IMR-90 (cell line): ENCODE measurements at regions not wholly inside any gene's neighbourhood (a gene's known extent, or its start where the extent isn't known, plus 50 kb on each side); places are given as distances from the start of the nearest gene placed in this dataset.

Experiments used
- CEBPB ChIP-seq: IDR thresholded peaks from 2 replicates; pipeline ENCODE4 v1.6.1; 2012; ENCODE audit warnings: low read depth, low read length, improper control_type of control experiment
- CTCF ChIP-seq: conservative IDR thresholded peaks from 2 replicates; pipeline ENCODE4 v1.5.1; 2012; ENCODE audit warnings: mild to moderate bottlenecking, low read depth, low read length, improper control_type of control experiment
- MAFK ChIP-seq: IDR thresholded peaks from 2 replicates; pipeline ENCODE4 v1.6.1; 2012; ENCODE audit warnings: low read depth, low read length, improper control_type of control experiment
- MXI1 ChIP-seq: IDR thresholded peaks from 2 replicates; pipeline ENCODE4 v1.6.1; 2012; ENCODE audit warnings: low read depth, mild to moderate bottlenecking, low read length, moderate library complexity, borderline replicate concordance
- POLR2A ChIP-seq: IDR thresholded peaks from 2 replicates; pipeline ENCODE4 v1.6.1; 2012; ENCODE audit warnings: mild to moderate bottlenecking, low read depth, low read length
- RAD21 ChIP-seq: IDR thresholded peaks from 2 replicates; pipeline ENCODE4 v1.6.1; 2012; ENCODE audit warnings: low read length, improper control_type of control experiment
- RCOR1 ChIP-seq: IDR thresholded peaks from 2 replicates; pipeline ENCODE4 v1.6.1; 2012; ENCODE audit warnings: mild to moderate bottlenecking, low read length, improper control_type of control experiment; ENCODE audit not compliant: insufficient replicate concordance
- RFX5 ChIP-seq: IDR thresholded peaks from 2 replicates; pipeline ENCODE4 v1.8.0; 2012; ENCODE audit warnings: low read depth, mild to moderate bottlenecking, low read length, moderate library complexity
- SMC3 ChIP-seq: fragments of 150-350 bp; IDR thresholded peaks from 2 replicates; pipeline ENCODE4 v1.6.1; 2016; ENCODE audit warnings: low read depth, mild to moderate bottlenecking, antibody characterized with exemption, low read length, moderate library complexity

GRCh38 chr14:58776516-58776915 is 138.8 kb downstream of the DACT1 start:
- TF ChIP-seq CTCF, result no peak
- no peak for TF ChIP-seq POLR2A
- TF ChIP-seq RAD21, result no peak
- no peak for TF ChIP-seq MAFK
- TF ChIP-seq CEBPB, result no peak
- no peak for TF ChIP-seq SMC3
- no peak for TF ChIP-seq RCOR1
- TF ChIP-seq MXI1, result no peak
- no peak for TF ChIP-seq RFX5
